T-helper 17 cell (primary cell): ENCODE measurements at regions not wholly inside any gene's neighbourhood (a gene's known extent, or its start where the extent isn't known, plus 50 kb on each side); places are given as distances from the start of the nearest gene placed in this dataset.

Experiments used
- ATAC-seq: fragments of 150-1000 bp; cut with Tn5 transposase; 2 replicates; pipeline ENCODE4 v1.10.0; 2021; ENCODE audit warnings: mild to moderate bottlenecking, moderate library complexity
- DNase-seq, 3 donors: peaks; one replicate each; pipeline versions ENCODE4 v3.0.0 to v3.0.0-alpha.2; 2020 to 2021
- H3K9me3 ChIP-seq: one replicate; pipeline ENCODE4 v1.7.0; 2013; ENCODE audit warnings: low read length, mild to moderate bottlenecking; ENCODE audit not compliant: control insufficient read depth, poor library complexity, severe bottlenecking
- H3K27ac Mint-ChIP-seq: one replicate; pipeline ENCODE4 v1.8.0; 2022; ENCODE audit warnings: mild to moderate bottlenecking, moderate library complexity, mixed read lengths
- H3K27me3 Mint-ChIP-seq: one replicate; pipeline ENCODE4 v1.8.0; 2022; ENCODE audit warnings: mixed read lengths
- H3K36me3 Mint-ChIP-seq: one replicate; pipeline ENCODE4 v1.8.0; 2022; ENCODE audit warnings: low read depth, mixed read lengths
- H3K4me1 Mint-ChIP-seq: one replicate; pipeline ENCODE4 v1.8.0; 2022; ENCODE audit warnings: mild to moderate bottlenecking, mixed read lengths
- H3K4me3 Mint-ChIP-seq: one replicate; pipeline ENCODE4 v1.8.0; 2022; ENCODE audit warnings: mild to moderate bottlenecking, moderate library complexity, mixed read lengths

GRCh38 chr4:38490753-38491446, 173.1 kb upstream of the KLF3 start:
- H3K4me3 Mint-ChIP-seq = no peak overlapping the region
- no peaks in the 10 kb centered on the region for H3K36me3 Mint-ChIP-seq
- no peaks in the 10 kb centered on the region for H3K27me3 Mint-ChIP-seq
- peak overlapping the region; percentile 92 for H3K27ac Mint-ChIP-seq
- ATAC-seq (no peak), DNase-seq (no peak)
- peaks cover 29% of the 10 kb centered on the region for H3K4me1 Mint-ChIP-seq
- H3K9me3 ChIP-seq = no peaks in the 10 kb centered on the region

GRCh38 chr4:38491854-38492478, 172.0 kb upstream of the KLF3 start:
- Mint-ChIP-seq H3K4me3 (no peak overlapping the region), H3K27ac (no peak overlapping the region), H3K27me3 (no peaks in the 10 kb centered on the region), H3K36me3 (no peaks in the 10 kb centered on the region), H3K4me1 (peaks cover 29% of the 10 kb centered on the region)
- H3K9me3 ChIP-seq = no peaks in the 10 kb centered on the region
- DNase-seq (no peak), ATAC-seq (no peak)

- peaks cover 29% of the 10 kb centered on the region for H3K4me1 Mint-ChIP-seq
- no peak overlapping the region for H3K27ac Mint-ChIP-seq
- H3K36me3 Mint-ChIP-seq = no peaks in the 10 kb centered on the region
- H3K9me3 ChIP-seq = no peaks in the 10 kb centered on the region
- H3K4me3 Mint-ChIP-seq = no peak overlapping the region
- ATAC-seq (no peak), DNase-seq (no peak)
- no peaks in the 10 kb centered on the region for H3K27me3 Mint-ChIP-seq
Observed at GRCh38 chr4:38493066-38493465, 170.9 kb upstream of the KLF3 start.

GRCh38 chr4:38495446-38495845, 168.6 kb upstream of the KLF3 start:
- Mint-ChIP-seq H3K27me3 (no peaks in the 10 kb centered on the region), H3K4me3 (no peak overlapping the region), H3K4me1 (peaks cover 11% of the 10 kb centered on the region), H3K36me3 (no peaks in the 10 kb centered on the region), H3K27ac (no peak overlapping the region)
- DNase-seq = no peak
- no peak for ATAC-seq
- no peaks in the 10 kb centered on the region for H3K9me3 ChIP-seq

- Mint-ChIP-seq H3K4me3 (no peak overlapping the region), H3K4me1 (peaks cover 2% of the 10 kb centered on the region), H3K27ac (no peak overlapping the region), H3K36me3 (peaks cover 3% of the 10 kb centered on the region), H3K27me3 (no peaks in the 10 kb centered on the region)
- no peaks in the 10 kb centered on the region for H3K9me3 ChIP-seq
- ATAC-seq (no peak), DNase-seq (no peak)
Observed at GRCh38 chr4:38497121-38497520, 166.9 kb upstream of the KLF3 start.

- Mint-ChIP-seq H3K27ac (no peak overlapping the region), H3K4me1 (peaks cover 6% of the 10 kb centered on the region), H3K36me3 (peaks cover 3% of the 10 kb centered on the region), H3K27me3 (no peaks in the 10 kb centered on the region), H3K4me3 (no peak overlapping the region)
- no peaks in the 10 kb centered on the region for H3K9me3 ChIP-seq
- ATAC-seq = no peak
- no peak for DNase-seq
Observed at GRCh38 chr4:38499101-38499500, 164.9 kb upstream of the KLF3 start.

GRCh38 chr4:38500433-38500832, 163.6 kb upstream of the KLF3 start:
- peaks cover 7% of the 10 kb centered on the region for H3K4me1 Mint-ChIP-seq
- no peak overlapping the region for H3K4me3 Mint-ChIP-seq
- H3K36me3 Mint-ChIP-seq = peaks cover 3% of the 10 kb centered on the region
- DNase-seq (no peak), ATAC-seq (no peak)
- no peak overlapping the region for H3K27ac Mint-ChIP-seq
- H3K9me3 ChIP-seq = no peaks in the 10 kb centered on the region
- H3K27me3 Mint-ChIP-seq = no peaks in the 10 kb centered on the region

- Mint-ChIP-seq H3K36me3 (peaks cover 3% of the 10 kb centered on the region), H3K27ac (no peak overlapping the region), H3K4me1 (peaks cover 11% of the 10 kb centered on the region), H3K27me3 (no peaks in the 10 kb centered on the region), H3K4me3 (no peak overlapping the region)
- DNase-seq (no peak), ATAC-seq (no peak)
- no peaks in the 10 kb centered on the region for H3K9me3 ChIP-seq
Observed at GRCh38 chr4:38501698-38502097, 162.3 kb upstream of the KLF3 start.

- peak; percentile 32 for ATAC-seq
- H3K4me3 Mint-ChIP-seq = peak overlapping the region; percentile 69
- H3K9me3 ChIP-seq = no peaks in the 10 kb centered on the region
- no peak for DNase-seq
- H3K27ac Mint-ChIP-seq = no peak overlapping the region
- H3K36me3 Mint-ChIP-seq = peaks cover 3% of the 10 kb centered on the region
- H3K4me1 Mint-ChIP-seq = peaks cover 26% of the 10 kb centered on the region
- H3K27me3 Mint-ChIP-seq = no peaks in the 10 kb centered on the region
Observed at GRCh38 chr4:38503689-38504395, 160.2 kb upstream of the KLF3 start.

- no peak for ATAC-seq
- Mint-ChIP-seq H3K4me3 (no peak overlapping the region), H3K36me3 (peaks cover 3% of the 10 kb centered on the region), H3K27me3 (no peaks in the 10 kb centered on the region), H3K4me1 (peaks cover 31% of the 10 kb centered on the region), H3K27ac (no peak overlapping the region)
- DNase-seq = no peak
- H3K9me3 ChIP-seq = no peaks in the 10 kb centered on the region
Observed at GRCh38 chr4:38504396-38504715, 159.6 kb upstream of the KLF3 start.

GRCh38 chr4:38509551-38509950, 154.4 kb upstream of the KLF3 start:
- DNase-seq = no peak
- Mint-ChIP-seq H3K4me1 (peaks cover 62% of the 10 kb centered on the region), H3K27me3 (no peaks in the 10 kb centered on the region), H3K36me3 (peaks cover 3% of the 10 kb centered on the region), H3K27ac (peak overlapping the region; percentile 90), H3K4me3 (peak overlapping the region; percentile 80)
- peak; percentile 93 for ATAC-seq
- H3K9me3 ChIP-seq = no peaks in the 10 kb centered on the region

- peak; percentile 22 for ATAC-seq
- peak overlapping the region; percentile 80 for H3K4me3 Mint-ChIP-seq
- DNase-seq = no peak
- peaks cover 3% of the 10 kb centered on the region for H3K36me3 Mint-ChIP-seq
- peaks cover 66% of the 10 kb centered on the region for H3K4me1 Mint-ChIP-seq
- H3K27ac Mint-ChIP-seq = peak overlapping the region; percentile 90
- H3K9me3 ChIP-seq = no peaks in the 10 kb centered on the region
- H3K27me3 Mint-ChIP-seq = no peaks in the 10 kb centered on the region
Observed at GRCh38 chr4:38510201-38510600, 153.8 kb upstream of the KLF3 start.

- DNase-seq = no peak
- Mint-ChIP-seq H3K36me3 (peaks cover 3% of the 10 kb centered on the region), H3K4me3 (peak overlapping the region; percentile 80), H3K27ac (peak overlapping the region; percentile 90), H3K4me1 (peaks cover 69% of the 10 kb centered on the region), H3K27me3 (no peaks in the 10 kb centered on the region)
- no peak for ATAC-seq
- no peaks in the 10 kb centered on the region for H3K9me3 ChIP-seq
Observed at GRCh38 chr4:38511702-38512101, 152.3 kb upstream of the KLF3 start.
